ENCODE measurements at regions not wholly inside any gene's neighbourhood (a gene's known extent, or its start where the extent isn't known, plus 50 kb on each side); places are given as distances from the start of the nearest gene placed in this dataset.
"Not testable (repeated sequence)": the region's sequence is repeated elsewhere in the genome, so short reads cannot be mapped to it uniquely, and the experiment has no call there.

GRCh38 chr14:106129904-106130661 lies 603.7 kb downstream of the TMEM121 start:
- TF ChIP-seq CTCF (IDR thresholded peaks at IDR 0.05); EZH2 (IDR thresholded peaks at IDR 0.05; ENCODE audit: borderline replicate concordance, insufficient read depth, low read depth, low read length, poor library complexity, severe bottlenecking): not testable (repeated sequence)
